Head of caudate nucleus (tissue), 42 donors: ENCODE measurements at regions not wholly inside any gene's neighbourhood (a gene's known extent, or its start where the extent isn't known, plus 50 kb on each side); places are given as distances from the start of the nearest gene placed in this dataset.

Experiments
- DNase-seq, 42 donors: peaks; one replicate each; pipeline versions ENCODE4 v3.0.0 to v3.0.0-alpha.2; 2020 to 2021; ENCODE audit warnings: mixed read lengths in 7 of 42
- intact Hi-C: fragments of 100-400 bp; cut with DNase I; formaldehyde crosslinking; loops from one replicate; pipeline ENCODE4 v1.15.0; 2022

DNA sequence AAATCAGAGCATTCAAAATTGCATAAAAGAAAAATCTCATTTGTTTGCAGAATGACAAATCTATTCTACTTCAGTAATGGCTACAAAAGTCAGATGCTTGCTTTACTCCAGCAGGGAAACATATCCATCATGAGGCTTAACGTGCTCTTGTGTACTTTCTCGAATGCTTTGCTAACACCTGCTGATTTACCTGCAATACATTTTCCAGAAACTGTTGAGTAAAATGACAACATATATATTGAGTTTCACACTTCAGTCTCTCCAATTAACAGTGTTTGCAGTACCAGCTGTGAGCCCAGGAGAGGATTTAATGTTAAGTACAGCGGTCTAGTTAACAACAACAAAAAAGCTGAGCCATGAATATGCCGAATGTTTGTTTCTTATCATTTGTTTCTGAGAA lies 391.5 kb upstream of the SMC2 start:
- no peak for DNase-seq
- intact Hi-C loops = no loop called here

DNA sequence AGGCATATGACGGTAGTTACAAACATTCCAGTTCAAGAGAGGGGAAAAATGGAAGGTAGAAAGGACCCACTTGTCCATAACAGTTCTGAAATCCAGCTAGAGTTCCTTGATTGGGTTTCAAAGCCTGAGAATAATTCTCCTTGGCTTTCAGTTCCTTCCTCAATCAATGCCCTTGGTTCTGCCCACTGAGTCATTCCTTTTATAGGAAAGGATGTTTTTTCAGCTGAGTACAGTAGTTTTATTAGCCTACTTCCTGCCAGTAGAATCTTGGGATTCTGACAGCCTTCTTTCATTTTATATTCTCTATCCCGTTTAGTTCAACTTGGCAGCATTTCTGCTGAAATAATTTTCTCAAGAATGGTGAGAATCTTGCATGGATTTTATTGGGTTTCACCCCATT lies 386.9 kb upstream of the SMC2 start:
- DNase-seq = no peak
- intact Hi-C loops = no loop called here

DNA sequence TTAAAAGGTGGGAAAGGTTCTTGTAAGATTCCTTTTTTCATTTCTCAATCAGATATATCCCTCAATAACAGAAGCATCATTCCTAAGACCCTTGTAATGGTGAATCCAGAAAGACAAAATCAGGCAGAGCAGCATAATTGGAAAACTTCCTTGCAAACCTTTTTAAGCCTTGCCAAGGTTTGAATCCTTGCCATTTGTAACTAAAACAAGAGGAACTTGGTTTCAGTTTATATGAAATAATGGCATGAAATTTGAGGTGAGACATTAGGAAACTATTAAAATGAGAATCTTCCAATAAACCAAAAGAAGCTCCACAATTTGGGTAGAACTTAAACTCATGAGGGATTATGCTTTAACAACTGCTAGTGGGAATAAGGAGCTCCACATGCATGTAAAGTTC lies 384.7 kb upstream of the SMC2 start:
- intact Hi-C loops = no loop called here

DNA sequence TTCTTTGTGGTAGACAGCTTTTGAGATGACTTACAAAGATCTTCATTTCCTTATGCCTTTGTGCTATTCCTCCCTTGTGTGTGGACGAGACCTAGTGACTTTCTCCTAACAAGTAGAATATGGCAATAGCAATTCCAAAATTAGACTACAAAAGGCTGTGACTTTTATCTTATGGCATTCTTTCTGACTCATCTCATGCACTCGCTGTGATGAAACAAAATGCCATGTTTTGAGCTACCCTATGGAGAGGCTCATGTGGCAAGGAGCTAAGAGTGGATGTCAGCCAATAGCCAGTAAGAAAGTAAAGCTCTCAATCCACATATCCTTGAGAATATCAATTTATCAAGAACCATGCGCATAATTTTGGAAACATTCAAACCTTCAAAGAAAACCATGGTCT lies 380.5 kb upstream of the SMC2 start:
- no peak for DNase-seq
- intact Hi-C loops = no loop called here

More for the DNA sequence above, 384.7 kb upstream of the SMC2 start:
- DNase-seq = no peak

DNA sequence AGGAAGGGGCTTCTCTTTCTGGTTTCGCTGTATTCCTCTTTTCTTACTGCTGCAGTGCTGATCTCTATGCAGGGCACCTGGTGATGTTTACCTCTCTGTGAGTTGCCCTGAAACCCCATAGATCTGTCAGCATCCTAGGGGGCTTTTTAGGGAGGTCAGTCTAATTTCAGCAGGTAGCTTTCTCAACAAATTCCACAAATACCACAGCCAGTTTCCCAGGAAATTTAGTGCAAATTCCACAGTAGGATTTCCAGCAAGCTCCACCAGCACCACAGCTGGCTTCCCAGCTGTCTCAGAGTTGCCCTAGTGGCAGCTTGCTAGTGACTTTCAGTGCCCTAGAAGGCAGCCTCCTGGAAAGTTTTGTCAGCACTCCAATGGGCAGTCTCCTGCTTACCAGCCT lies 379.1 kb upstream of the SMC2 start:
- no peak for DNase-seq
- intact Hi-C loops = no loop called here

DNA sequence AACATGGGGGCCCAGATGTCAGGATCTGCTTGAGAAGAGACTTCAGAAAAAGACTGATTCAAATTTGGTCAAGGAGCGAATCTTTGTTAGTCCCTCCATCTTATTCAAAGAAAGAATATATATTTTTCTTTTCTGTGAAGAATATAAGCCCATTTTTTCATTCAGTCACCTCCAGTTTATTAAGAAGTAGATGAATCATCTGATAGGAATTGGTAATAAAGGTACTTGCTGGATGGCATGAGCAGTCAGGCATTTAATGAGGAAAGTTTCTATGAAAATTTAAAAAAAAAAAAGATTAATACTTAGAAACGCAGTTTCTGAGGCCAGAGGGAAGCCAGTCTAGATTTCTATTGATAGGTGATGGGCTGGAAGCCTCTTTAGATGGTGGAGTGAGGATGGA lies 373.1 kb upstream of the SMC2 start:
- DNase-seq = no peak
- intact Hi-C loops = no loop called here

DNA sequence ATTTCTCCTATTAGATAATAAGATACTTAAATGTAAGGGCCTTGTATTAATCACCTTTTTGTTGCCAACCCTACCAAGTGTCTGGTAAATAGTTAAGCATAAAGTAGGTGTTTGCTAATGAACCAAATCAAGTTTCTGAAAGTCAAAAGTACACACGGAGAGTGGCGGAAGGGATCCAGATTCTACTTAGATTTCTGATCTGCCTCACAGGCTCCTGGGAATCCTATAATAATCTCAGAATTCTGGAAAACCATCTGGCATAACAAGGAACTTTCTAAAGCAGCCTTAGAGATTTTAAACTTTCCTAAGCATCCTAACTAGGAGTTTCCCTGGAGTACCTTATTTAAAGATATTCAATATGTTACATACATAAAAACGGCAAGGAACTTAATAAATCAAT lies 363.2 kb upstream of the SMC2 start:
- DNase-seq = no peak
- intact Hi-C loops = no loop called here

DNA sequence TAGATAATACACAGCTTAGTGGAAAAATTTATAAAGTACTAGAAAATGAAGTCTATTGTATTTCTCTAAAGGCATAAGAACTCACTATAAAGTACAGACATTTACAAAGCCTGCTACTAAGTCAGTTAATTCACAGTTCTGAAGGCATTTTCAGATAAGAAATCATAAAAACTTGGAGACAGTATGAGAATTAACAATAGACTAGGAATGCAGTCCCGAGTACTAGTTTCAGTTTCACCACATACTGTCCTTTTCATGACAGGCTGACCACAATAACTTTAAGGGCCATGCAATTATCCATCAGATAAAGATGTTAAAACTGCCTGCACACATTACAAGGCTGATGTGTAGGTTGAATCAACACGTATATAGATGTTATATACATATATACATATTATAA lies 362.6 kb upstream of the SMC2 start:
- intact Hi-C loops = no loop called here
- DNase-seq = no peak

DNA sequence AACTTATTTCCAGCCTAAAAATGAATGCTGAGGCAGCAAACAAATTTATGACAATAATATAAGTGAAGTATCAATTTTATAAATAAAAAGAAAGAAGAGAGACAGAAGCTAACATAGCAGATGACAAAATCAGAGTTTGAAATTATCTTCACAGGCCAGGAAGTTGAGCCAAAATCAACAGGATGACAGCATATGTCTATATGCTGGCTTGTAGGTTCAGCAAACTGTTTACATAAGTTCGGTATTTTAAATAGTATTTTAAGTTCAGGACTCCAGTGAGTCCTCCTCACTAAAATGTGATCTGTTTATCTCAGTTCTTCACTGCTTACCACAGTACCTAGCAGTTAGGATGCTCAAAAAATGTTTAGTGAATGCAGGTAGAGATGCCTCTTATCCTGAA lies 359.6 kb upstream of the SMC2 start:
- no peak for DNase-seq
- intact Hi-C loops = no loop called here

DNA sequence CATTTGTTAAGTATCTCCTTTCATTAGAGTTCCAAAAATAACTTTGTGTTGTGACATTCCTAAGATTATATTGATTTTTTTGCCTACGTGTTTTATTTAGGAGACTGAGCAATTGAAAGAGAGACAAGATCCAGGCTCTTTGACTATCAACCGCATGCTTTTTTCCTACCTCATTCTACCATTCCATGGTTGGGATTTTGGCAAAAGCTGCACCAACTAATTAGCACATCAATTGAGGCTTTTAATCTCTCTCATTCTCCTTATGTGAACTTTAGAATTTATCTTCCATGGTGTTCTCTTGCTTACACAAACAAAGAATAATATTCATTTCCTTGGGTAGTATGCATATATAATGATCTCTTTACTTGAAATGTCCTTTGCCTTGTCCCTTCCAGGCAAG lies 338.7 kb upstream of the SMC2 start:
- intact Hi-C loops = no loop called here
- no peak for DNase-seq

DNA sequence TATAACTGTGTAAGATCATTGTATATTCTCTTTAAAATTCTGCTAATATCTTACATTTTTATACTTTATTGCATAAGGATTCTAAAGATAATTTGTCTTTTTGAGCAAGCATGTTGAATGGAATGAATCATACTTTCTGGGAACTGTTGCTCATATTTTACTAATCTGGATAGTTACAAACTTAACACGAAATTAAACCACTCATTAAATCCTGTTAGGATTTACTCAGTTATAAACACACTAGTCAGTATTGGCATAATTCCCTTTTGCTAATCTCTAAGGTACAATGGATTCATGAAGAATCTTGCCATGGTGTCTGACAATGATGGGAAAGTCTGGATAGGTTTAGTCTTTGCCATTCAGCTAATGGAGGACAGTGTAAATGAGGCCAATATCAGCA lies 338.1 kb upstream of the SMC2 start:
- intact Hi-C loops = no loop called here
- DNase-seq = no peak

DNA sequence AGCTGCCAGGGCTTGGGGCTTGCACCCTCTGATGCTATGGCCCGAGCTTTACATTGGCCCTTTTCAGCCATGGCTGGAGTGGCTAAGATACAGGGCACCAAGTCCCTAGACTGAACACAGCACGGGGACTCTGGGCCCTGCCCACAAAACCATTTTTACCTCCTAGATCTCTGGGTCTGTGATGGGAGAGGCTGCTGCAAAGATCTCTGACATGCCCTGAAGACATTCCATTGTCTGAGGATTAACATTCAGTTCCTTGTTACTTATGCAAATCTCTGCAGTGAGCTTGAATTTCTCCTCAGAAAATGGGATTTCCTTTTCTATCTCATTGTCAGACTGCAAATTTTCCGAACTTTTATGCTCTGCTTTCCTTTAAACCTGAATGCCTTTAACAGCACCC lies 337.0 kb upstream of the SMC2 start:
- intact Hi-C loops = no loop called here
- DNase-seq = no peak

DNA sequence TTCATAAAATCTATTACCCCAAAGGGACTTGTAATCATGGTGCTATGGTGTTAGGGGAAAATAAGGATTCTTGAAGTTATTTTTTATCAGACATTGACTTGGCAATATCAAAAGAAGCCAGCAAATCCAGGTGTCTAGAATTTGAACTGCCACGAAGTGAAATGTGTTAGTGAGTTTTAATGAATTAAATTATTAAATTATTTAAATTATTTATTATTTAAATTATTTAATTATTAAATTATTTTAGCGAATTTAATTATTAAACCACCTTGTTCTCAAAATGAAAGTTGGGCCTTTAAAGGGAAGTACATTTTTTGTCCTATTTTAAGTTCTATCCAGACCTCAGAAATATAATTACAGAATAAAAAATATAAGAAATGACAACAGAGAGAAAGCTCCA lies 332.6 kb upstream of the SMC2 start:
- intact Hi-C loops = no loop called here
- no peak for DNase-seq

DNA sequence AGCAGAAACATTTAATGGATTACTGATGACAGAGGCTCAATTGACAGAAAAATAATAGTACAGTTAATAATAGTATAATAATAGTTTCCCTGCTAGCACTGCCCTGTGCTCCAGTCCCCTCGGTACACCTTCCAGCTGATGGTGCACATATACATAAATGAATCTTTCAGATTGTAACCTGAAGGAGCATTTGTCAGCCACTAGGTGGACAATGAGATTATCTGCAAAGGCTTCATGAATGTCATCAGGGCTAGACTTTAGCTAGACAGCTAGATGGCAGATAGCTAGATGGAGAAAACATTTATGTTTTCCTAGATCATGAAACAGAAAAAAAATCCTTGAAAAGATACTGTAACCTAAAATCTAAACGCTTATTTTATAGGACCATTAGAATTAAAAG lies 304.4 kb upstream of the SMC2 start:
- intact Hi-C loops = no loop called here
- no peak for DNase-seq

DNA sequence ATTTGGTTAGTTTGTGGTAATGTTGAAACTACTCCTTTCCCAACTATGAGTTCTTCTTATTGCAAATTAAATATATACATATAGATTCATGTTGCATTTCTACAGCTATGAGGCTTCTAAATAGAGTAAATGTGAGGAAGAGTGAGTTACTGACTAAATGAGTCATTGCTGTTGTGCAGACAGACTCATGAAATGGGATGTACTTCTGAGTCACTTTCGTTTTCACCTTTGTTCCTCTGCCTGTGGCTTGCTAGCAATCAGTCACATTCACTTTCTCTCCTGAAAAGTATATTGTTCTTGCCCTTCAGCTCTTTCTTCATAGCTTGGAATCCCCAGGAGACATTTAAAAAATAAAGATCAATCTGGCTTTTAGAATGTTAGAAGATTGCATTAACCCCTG lies 295.5 kb upstream of the SMC2 start:
- peak in 3 of 42 donors; percentile 6 to 37 (median 16) for DNase-seq
- intact Hi-C loops = no loop called here

DNA sequence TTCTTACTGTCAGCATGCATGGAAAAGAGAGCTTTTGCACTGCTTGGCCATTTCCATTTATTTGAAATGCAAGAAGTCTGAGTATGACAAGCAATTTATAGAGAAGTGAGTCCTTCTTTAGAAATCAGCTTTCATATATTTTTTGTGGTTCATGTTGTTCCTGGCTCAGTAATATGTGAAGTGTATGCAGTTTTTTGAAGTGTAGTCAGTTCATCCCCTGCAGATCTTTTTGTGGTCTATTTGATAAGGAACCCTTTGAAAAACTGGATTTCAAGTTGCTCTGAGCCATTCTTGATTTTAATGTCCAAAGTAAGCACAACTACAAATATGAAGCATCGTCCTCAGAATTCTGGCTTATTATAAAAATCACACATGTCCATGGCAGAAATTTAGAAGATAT lies 294.1 kb upstream of the SMC2 start:
- DNase-seq = no peak
- intact Hi-C loops = no loop called here

DNA sequence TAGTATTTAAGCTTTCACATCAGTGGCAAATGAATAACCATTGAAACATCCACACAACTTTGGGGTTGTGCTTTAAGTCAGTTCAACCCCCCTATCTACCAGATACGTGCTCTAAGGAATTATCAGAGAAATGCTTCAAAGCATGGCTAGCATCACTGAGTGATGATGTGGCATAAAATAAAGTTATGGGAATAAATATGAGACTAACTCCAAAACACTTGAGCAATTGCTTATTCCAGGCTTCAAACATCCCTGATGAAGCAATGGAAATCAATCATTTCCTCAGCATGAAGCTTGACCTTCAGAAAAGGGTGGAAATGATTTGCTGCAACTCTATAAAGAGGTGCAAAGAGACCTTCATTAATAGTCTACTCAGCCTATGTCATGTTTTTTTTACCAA lies 292.0 kb upstream of the SMC2 start:
- no peak for DNase-seq
- intact Hi-C loops = no loop called here

DNA sequence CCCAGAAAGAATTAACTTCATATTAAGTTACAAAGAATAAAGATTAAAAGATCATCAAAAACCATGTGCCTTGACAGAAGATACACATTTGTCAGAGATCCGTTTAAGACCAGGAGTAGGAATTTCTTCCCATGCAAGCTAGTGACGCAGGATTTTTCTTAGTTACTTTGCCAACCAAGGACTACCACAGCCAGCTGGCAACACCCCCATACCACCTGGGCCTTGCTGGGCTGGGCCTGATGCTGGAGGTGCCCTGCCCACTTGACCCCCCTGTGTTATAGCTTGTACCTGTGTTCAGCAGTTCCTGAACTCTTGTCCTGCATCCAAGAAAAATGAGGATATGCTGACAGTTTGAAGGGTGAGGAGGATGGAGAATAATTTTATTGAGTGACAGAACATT lies 290.9 kb upstream of the SMC2 start:
- intact Hi-C loops = no loop called here
- DNase-seq = no peak

DNA sequence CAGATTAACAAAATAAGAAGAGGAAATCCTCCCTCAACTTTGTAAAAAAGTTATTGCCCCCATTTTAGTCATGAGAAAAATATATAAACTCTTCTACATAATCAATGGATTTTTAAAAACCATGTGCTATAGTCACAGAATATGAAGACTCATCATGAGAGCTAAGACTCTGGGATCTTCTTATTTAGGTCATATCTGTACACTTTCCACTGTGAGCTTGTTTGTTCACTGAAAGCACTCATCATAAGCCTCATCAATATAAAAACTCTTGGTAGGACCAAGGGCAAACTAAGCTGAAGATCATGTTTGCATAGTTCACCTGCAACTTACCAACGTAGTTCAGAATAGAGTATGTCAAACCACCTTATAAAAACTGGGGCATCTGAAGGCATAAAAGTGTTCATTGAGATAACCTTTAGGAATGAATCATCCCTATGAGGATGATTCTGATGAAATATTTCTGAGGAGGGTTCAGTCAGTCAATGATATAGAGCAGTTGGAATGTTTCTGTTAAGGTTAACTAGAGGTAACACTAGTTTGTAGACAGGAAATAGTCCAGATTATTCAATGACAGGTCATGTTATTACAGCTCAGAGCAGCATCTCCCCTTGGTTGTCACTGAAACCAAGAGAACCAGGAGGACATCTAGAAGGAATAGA lies 289.9 kb upstream of the SMC2 start:
- intact Hi-C loops = no loop called here
- DNase-seq = no peak

DNA sequence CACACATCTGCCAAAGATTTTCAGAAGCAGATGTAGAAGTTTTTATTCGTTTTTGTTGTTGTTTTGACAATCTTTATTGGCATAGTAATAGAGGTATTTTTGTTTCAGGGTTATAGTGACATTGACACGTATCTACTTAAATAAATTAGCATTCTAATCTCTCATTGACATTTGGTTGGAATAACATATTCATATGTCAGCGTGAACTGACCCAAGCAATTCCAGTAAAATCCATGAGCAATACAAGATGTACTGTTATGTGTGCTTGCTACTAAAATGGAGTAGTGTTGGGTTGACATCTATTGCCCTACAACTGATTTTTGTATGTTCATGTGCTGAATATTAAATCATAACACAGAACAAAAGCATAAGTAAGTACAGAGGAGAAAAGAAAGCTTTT lies 284.4 kb upstream of the SMC2 start:
- intact Hi-C loops = no loop called here
- no peak for DNase-seq

DNA sequence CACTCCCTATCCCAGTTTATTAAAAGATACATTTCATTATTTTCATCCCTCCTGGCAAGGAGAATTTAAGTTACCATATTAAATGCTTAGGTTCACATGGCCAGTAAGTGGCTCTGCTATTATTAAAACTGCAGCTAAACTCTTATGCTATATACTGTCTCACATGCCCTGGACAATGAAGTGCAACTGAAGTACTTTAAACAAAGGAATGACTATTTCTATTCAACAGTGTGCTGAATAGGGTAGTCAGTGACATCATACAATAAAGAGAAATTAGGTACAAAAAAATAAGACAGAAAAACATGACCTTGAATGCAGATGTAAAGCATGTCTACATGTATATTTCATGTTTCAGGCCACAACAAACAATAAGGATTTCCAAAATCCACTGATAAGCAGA lies 282.6 kb upstream of the SMC2 start:
- no peak for DNase-seq
- intact Hi-C loops = no loop called here

DNA sequence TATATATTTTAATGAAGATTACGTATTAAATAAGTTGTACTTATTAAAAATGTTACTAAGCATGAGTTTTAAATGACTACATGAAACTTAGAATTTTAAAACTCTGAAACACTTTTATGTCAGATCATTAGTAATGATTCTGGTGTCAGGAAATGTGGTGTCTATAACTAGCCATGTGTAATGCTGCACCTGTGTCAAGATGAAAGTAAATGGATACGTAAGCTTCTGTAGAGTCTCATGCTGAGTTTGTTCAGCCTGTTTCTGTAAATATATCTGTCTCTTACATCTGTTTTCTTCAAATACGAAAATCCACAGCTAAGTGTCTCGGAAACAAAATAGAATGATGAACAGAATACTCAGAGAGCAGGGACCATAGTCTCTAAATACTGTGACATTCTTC lies 278.0 kb upstream of the SMC2 start:
- no peak for DNase-seq
- intact Hi-C loops = no loop called here
